SK-N-MC (cell line): ENCODE measurements at regions not wholly inside any gene's neighbourhood (a gene's known extent, or its start where the extent isn't known, plus 50 kb on each side); places are given as distances from the start of the nearest gene placed in this dataset.
"Not testable (repeated sequence)": the region's sequence is repeated elsewhere in the genome, so short reads cannot be mapped to it uniquely, and the experiment has no call there.

Source experiments
- DNase-seq: peaks from one replicate; pipeline ENCODE4 v3.0.0-alpha.2; 2011; ENCODE audit warnings: low read depth, low spot score
- H3K27ac ChIP-seq: fragments of 200-600 bp; sonication (generic); 2 replicates; pipeline ENCODE4 v1.5.1; 2016; ENCODE audit warnings: mixed run types
- H3K36me3 ChIP-seq: fragments of 200-600 bp; sonication (generic); 2 replicates; pipeline ENCODE4 v1.6.1; 2017; ENCODE audit warnings: antibody characterized with exemption, low read length, mixed read lengths; ENCODE audit not compliant: insufficient read depth
- H3K4me3 ChIP-seq: fragments of 200-600 bp; sonication (generic); 2 replicates; pipeline ENCODE4 v1.5.1; 2016
- H3K9ac ChIP-seq: fragments of 200-600 bp; sonication (generic); 2 replicates; pipeline ENCODE4 v1.8.0; 2017; ENCODE audit warnings: mixed run types, mixed read lengths; ENCODE audit not compliant: insufficient read length
- H3K9me3 ChIP-seq: fragments of 200-600 bp; sonication (generic); 2 replicates; pipeline ENCODE4 v1.6.1; 2017; ENCODE audit warnings: low read depth, mild to moderate bottlenecking, antibody characterized with exemption, low read length, moderate library complexity, mixed read lengths
- EZH2 ChIP-seq: fragments of 200-600 bp; sonication (generic); IDR thresholded peaks from one replicate; pipeline ENCODE4 v1.6.1; 2017; ENCODE audit warnings: antibody characterized with exemption
- FOXP2 ChIP-seq: optimal IDR thresholded peaks from 2 replicates; pipeline ENCODE3; 2011; ENCODE audit warnings: mild to moderate bottlenecking, moderate library complexity; ENCODE audit not compliant: insufficient read depth; ENCODE audit errors: extremely low read length, control extremely low read depth
- POLR2AphosphoS5 ChIP-seq: IDR thresholded peaks from 2 replicates; pipeline ENCODE4 v1.6.1; 2012; ENCODE audit warnings: mild to moderate bottlenecking, low read depth, low read length, borderline replicate concordance

GRCh38 chr1:38489844-38490270, 369.7 kb downstream of the RRAGC start:
- no peak overlapping the region for H3K4me3 ChIP-seq
- H3K9ac ChIP-seq, result no peak overlapping the region
- no peak for DNase-seq
- no peaks in the 10 kb centered on the region for H3K9me3 ChIP-seq
- TF ChIP-seq POLR2AphosphoS5, result no peak
- no peak for TF ChIP-seq FOXP2
- no peak for TF ChIP-seq EZH2
- H3K36me3 ChIP-seq, result no peaks in the 10 kb centered on the region
- no peak overlapping the region for H3K27ac ChIP-seq

GRCh38 chr1:38488162-38488898, 371.2 kb downstream of the RRAGC start:
- Histone ChIP-seq H3K27ac (no peak overlapping the region), H3K36me3 (no peaks in the 10 kb centered on the region), H3K9ac (no peak overlapping the region), H3K4me3 (no peak overlapping the region), H3K9me3 (no peaks in the 10 kb centered on the region)
- DNase-seq, result no peak
- TF ChIP-seq FOXP2, result no peak
- TF ChIP-seq EZH2, result no peak
- TF ChIP-seq POLR2AphosphoS5, result no peak

GRCh38 chr1:38487396-38487795, 372.2 kb downstream of the RRAGC start:
- TF ChIP-seq EZH2, result no peak
- no peak for TF ChIP-seq POLR2AphosphoS5
- no peak for TF ChIP-seq FOXP2

DNA sequence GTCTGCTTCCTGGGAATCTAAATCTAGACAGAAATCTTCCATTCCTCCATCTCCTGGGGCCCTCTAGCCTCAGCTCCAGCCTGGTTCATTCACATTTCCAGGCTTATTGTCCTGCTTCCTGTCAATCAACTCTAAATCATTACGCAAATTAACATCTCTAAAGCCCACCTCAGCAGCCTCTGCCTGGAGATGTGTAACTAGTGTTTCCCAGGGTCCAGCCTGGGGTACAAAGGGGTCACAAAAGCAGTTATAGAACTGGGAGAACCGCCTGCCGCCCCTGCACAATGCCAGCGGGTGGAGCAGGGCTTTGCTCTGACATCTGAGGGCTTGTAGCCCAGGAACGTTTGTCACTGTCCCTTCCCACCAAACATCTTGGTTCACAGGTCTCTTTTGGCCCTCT, 373.5 kb downstream of the RRAGC start:
- TF ChIP-seq EZH2 (no peak), POLR2AphosphoS5 (no peak), FOXP2 (no peak)
- no peak for DNase-seq
- H3K4me3 ChIP-seq, result no peak overlapping the region
- H3K27ac ChIP-seq, result no peak overlapping the region
- H3K36me3 ChIP-seq, result no peaks in the 10 kb centered on the region
- no peaks in the 10 kb centered on the region for H3K9me3 ChIP-seq
- H3K9ac ChIP-seq, result no peak overlapping the region

More at GRCh38 chr1:38487396-38487795, 372.2 kb downstream of the RRAGC start:
- no peaks in the 10 kb centered on the region for H3K36me3 ChIP-seq
- no peak overlapping the region for H3K9ac ChIP-seq
- H3K9me3 ChIP-seq, result no peaks in the 10 kb centered on the region
- no peak for DNase-seq
- no peak overlapping the region for H3K4me3 ChIP-seq
- H3K27ac ChIP-seq, result no peak overlapping the region; the same call in 1 of the 2 replicates

DNA sequence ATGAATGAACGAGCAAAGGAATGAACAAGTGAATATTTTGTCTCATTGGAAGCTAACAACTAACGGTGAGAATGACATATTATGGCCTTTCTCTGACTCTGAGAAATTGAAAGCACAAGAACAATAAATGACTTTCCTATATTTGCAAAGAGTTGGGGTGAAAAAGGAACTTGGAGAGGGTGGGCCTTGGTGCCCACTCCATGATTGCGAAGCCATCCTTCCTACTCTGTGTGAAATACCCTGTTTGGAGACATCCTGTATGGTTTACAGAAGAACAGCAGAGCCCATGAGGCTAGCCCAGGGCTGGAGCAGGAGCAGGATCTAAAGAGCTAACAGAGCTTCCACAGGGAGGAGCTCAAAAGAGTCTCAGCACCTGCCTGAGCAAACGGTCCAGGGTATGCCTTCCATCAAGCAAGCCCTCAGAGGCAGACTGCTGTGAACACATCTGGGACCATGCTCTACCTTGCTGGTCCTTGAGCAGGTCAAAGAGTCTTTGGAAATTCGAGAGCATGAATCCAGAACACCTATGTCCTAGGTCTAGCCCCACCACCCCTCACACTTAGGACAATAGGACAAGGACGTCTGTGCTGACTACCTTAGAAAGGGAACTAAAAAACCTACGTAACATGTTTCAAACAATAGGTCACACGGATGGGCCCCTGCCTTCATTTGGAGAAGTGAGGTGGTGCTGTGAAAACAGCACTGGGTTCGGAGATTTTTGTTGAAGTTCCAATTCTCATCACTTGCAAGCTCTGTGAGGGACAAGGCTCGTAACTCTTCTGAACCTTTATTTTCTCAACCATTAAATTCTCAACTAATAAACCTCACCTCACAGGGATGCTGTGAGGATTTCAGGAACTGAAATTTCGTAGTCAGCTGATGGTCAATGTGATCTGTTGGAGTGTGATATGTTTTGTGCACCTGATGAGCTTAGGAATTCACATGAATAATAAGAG, 377.4 kb downstream of the RRAGC start:
- TF ChIP-seq FOXP2 (no peak), EZH2 (no peak), POLR2AphosphoS5 (no peak)
- no peaks in the 10 kb centered on the region for H3K36me3 ChIP-seq
- H3K9ac ChIP-seq, result no peak overlapping the region
- DNase-seq, result no peak
- H3K4me3 ChIP-seq, result no peak overlapping the region
- H3K27ac ChIP-seq, result no peak overlapping the region
- no peaks in the 10 kb centered on the region for H3K9me3 ChIP-seq

DNA sequence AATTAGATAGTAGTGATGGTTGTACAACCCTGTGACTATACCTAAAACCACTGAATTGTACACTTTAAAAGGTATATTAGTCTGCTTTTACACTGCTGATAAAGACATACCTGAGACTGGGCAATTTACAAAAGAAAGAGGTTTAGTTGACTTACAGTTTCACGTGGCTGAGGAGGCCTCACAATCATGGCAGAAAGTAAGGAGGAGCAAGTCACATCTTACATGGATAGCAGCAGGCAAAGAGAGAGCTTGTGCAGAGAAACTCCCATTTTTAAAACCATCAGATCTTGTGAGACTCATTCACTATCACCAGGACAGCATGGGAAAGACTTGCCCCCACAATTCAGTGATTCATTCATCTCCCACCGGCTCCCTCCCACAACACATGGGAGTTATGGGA, 379.9 kb downstream of the RRAGC start:
- DNase-seq, H3K27ac ChIP-seq, H3K4me3 ChIP-seq, H3K9me3 ChIP-seq, H3K9ac ChIP-seq, H3K36me3 ChIP-seq: not testable (repeated sequence)

DNA sequence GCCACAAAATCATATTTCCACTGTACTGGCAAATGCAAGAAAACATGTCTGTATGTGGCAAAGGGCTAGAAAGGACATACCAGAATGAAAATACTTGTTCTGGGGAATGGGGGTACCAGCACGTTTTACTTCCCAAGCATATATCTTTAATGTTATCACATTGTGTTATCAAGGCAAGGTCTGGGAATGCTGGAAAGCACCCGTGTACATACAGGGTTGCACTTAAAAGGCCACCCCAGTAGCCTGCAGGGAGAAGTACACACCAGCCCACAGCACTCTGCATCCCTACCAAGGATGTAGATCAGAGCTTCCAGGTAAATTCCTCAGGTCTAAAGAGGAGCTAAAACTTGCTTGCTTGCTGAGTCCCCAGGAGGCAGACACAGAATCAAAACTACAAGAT, 381.8 kb downstream of the RRAGC start:
- H3K36me3 ChIP-seq, result no peaks in the 10 kb centered on the region
- H3K9ac ChIP-seq, result no peak overlapping the region
- no peak overlapping the region for H3K27ac ChIP-seq
- H3K9me3 ChIP-seq, result no peaks in the 10 kb centered on the region
- no peak for DNase-seq
- no peak overlapping the region for H3K4me3 ChIP-seq
- no peak for TF ChIP-seq EZH2
- TF ChIP-seq FOXP2, result no peak
- no peak for TF ChIP-seq POLR2AphosphoS5

- Histone ChIP-seq H3K36me3 (no peaks in the 10 kb centered on the region), H3K9me3 (no peaks in the 10 kb centered on the region), H3K4me3 (no peak overlapping the region), H3K27ac (no peak overlapping the region), H3K9ac (no peak overlapping the region)
- no peak for TF ChIP-seq POLR2AphosphoS5
- DNase-seq, result no peak
These were observed 382.8 kb downstream of the RRAGC start for GRCh38 chr1:38476850-38477178.

DNA sequence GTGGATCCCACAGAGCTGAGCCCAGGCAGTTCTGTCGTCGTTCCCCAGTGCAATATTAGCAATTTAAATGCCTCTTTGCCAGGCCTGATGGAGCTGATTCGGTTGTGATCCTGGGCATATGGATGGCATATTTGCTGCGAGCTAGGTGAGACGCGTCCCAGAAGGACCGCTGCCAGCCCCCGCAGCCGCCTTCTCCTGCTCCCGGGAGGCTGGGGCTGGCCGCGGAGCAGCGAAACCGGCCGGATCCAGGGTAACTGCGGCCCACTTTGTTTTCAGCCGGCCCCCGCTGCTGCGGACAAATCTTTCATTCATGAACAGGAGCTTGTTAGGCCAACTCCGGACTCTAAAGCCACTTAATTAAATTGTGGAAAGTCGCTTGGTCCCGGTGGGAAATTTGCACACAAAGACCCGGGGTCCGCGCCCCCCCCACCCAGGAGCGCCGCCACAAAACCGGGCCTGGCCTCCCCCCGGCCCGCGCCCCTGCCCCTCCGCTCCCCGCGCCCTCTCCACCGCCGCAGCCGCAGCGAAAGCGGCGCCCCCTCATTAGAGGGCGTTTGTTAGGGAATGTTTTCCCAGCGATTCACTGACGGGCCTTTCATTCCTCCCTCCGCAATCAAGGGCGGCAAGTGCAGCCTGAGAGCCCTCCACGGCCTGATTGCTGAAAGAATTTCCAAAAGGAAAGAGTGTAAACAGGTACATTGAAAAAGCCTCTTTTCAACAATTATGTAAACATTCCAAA, 383.3 kb downstream of the RRAGC start:
- no peak overlapping the region for H3K27ac ChIP-seq
- H3K4me3 ChIP-seq, result no peak overlapping the region
- TF ChIP-seq FOXP2, result no peak
- TF ChIP-seq EZH2, result no peak
- no peak for TF ChIP-seq POLR2AphosphoS5
- H3K9ac ChIP-seq, result no peak overlapping the region
- no peak for DNase-seq
- no peaks in the 10 kb centered on the region for H3K36me3 ChIP-seq
- no peaks in the 10 kb centered on the region for H3K9me3 ChIP-seq
